Astrocyte of the spinal cord (primary cell): ENCODE measurements at regions not wholly inside any gene's neighbourhood (a gene's known extent, or its start where the extent isn't known, plus 50 kb on each side); places are given as distances from the start of the nearest gene placed in this dataset.
"Not testable (repeated sequence)": the region's sequence is repeated elsewhere in the genome, so short reads cannot be mapped to it uniquely, and the experiment has no call there.

Experiments used
- DNase-seq: peaks from one replicate; pipeline ENCODE4 v3.0.0; 2011; ENCODE audit warnings: low read depth, low spot score
- H3K4me3 ChIP-seq: 2 replicates; pipeline ENCODE4 v1.5.1; 2011; ENCODE audit warnings: low read depth, mild to moderate bottlenecking, low read length, moderate library complexity
- in situ Hi-C: cut with HindIII; loops from 2 replicates; pipeline ENCODE4 v1.10.0; 2017; ENCODE audit warnings: low sequenced_read_pairs
- TF ChIP-seq, protein P1 (sequence below): IDR thresholded peaks from 2 replicates; pipeline ENCODE4 v1.5.1; 2012; ENCODE audit warnings: low read depth, mild to moderate bottlenecking, low read length, inconsistent platforms

DNA sequence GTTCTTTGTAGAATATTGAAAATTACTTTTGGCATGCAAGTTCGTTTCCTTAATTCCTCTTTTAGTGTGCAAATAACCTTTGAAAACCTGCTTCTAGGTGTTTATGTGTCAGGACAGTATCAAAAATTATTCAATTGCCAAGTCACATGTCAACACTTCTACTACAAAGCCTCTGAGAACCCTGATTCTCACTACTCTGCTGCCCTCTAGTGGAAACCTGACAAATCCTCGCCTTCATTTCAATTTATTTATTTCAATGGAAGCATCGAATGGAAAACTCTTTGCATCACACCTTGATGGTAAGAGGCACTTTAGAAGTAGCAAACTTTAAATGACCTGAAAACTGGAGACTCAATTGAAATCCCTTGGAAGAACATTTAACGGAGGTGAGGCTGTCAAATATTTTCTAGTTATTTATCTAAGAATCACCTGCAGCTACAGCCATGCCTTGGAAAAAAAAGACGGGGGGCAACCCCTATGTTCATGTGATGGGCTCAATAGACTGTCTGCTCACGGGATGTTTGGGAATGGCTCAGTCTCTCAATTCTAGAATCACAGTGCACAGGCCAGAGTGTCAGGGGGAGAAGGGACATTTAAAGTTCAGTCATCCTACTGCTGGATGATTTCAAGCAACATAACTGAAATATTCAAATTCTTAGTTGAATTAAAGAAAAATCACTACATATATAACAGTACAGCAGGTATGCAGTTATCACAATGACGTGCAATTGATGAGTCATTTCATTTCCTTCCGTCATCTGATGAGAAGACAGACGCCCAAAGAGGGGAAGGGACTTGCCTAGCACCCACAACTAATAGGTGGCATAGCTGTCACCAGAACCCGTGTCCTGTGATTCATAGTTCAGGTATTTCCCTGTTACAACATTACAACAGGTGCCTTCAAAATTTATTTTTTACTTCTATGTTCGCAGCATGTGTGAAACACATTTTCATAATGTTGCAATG is 563.9 kb downstream of the TOX3 start:
- in situ Hi-C loops = no loop called here
- peak; percentile 70 for DNase-seq

DNA sequence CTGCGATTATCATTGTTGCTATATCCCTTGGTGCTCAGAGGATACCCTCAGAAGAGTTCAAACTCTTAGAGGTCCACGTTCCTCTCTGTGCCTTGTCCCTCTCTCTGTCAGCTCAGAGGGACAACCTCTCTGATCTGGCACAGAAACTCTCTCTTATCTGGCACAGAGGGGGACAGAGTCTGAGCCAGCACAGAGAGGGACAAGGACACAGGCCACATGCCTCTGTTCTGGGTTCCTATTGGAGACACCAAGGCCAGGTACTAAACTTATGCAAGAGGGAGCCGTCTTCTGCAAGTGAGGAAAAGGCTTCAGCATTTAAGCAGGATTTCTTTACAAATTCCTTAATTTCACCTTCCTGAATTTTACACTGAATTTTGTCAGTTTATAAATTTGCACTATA is 565.2 kb downstream of the TOX3 start:
- H3K4me3 ChIP-seq = no peak overlapping the region
- TF ChIP-seq, protein P1, sequence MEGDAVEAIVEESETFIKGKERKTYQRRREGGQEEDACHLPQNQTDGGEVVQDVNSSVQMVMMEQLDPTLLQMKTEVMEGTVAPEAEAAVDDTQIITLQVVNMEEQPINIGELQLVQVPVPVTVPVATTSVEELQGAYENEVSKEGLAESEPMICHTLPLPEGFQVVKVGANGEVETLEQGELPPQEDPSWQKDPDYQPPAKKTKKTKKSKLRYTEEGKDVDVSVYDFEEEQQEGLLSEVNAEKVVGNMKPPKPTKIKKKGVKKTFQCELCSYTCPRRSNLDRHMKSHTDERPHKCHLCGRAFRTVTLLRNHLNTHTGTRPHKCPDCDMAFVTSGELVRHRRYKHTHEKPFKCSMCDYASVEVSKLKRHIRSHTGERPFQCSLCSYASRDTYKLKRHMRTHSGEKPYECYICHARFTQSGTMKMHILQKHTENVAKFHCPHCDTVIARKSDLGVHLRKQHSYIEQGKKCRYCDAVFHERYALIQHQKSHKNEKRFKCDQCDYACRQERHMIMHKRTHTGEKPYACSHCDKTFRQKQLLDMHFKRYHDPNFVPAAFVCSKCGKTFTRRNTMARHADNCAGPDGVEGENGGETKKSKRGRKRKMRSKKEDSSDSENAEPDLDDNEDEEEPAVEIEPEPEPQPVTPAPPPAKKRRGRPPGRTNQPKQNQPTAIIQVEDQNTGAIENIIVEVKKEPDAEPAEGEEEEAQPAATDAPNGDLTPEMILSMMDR = no peak
- in situ Hi-C loops = no loop called here
- no peak for DNase-seq

More for the DNA sequence above, 563.9 kb downstream of the TOX3 start:
- TF ChIP-seq, protein P1 = peak; percentile 65
- no peak overlapping the region for H3K4me3 ChIP-seq

DNA sequence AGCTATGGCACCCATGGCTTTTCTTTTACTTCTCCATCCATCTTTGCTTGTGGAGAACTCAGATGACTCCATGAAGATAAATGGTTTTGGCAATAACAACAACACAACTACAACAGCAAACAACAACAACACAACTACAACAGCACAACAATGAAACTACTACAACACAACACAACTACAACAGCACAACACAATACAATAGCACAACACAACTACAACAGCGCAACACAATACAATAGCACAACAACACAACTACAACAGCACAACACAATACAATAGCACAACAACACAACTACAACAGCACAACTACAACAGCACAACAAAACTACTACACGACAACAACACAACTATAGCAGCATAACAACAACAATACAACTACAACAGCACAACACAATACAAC is 569.4 kb downstream of the TOX3 start:
- DNase-seq, in situ Hi-C loops, H3K4me3 ChIP-seq: not testable (repeated sequence)

DNA sequence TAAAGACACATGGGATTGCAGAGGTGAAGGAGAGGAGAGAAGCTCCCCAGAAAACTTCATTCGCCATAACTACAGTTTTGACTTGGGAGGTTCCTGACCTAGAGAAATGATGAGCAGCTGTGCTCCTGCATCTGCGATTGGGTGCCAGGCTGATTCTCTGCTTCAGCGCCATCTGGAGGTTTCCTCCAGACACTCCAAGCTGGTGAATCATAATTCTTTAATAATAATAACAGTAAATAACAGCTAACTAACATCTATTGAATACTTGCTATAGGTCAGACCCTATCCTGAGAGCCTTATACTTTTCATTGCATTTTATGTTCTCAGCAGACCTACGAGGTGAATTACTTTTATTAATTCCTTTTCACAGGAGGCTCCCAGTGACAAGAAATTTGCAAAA is 575.8 kb downstream of the TOX3 start:
- in situ Hi-C loops = no loop called here
- TF ChIP-seq, protein P1 = peak; percentile 41
- peak; percentile 5 for DNase-seq
- H3K4me3 ChIP-seq = no peak overlapping the region

DNA sequence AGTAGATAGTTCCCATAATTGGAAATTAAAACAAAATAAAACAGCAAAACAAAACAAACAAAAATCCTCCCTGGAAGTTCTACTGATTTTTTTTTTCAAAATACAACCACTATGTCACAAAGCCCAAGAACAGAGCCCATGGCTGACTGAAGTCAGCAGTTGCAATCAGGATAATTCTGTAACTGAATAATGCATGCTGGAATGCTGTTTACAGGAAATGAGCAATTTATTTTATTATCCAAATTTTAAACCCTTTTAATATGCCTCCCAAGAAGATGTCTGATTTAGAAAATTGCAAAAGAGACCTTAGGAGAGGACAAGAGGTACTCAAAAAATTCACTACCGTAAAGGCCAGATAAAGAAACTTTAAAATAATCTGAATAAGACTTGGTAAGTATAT is 578.2 kb downstream of the TOX3 start:
- in situ Hi-C loops = no loop called here
- TF ChIP-seq, protein P1 = no peak
- no peak overlapping the region for H3K4me3 ChIP-seq
- no peak for DNase-seq

DNA sequence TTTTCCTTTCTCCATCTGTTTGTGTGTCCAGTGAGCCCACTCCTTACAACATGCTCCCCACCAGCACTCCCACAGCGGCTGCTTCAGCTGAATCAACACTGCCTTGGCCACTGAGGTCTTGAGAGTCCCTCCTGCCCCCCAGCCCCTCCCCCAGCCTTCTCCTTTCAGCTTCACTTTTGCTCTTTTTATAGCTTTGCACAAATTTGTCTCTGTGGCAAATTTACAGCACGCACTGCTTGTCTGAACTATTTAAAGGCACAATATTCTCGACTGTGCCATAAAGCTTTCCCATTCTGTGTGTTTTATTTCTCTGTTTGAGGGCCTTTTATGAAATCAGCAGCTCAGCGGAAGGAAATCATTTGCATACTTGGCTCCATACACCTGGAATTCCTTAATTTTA is 579.3 kb downstream of the TOX3 start:
- TF ChIP-seq, protein P1 = no peak
- H3K4me3 ChIP-seq = no peak overlapping the region
- no peak for DNase-seq
- in situ Hi-C loops = no loop called here

DNA sequence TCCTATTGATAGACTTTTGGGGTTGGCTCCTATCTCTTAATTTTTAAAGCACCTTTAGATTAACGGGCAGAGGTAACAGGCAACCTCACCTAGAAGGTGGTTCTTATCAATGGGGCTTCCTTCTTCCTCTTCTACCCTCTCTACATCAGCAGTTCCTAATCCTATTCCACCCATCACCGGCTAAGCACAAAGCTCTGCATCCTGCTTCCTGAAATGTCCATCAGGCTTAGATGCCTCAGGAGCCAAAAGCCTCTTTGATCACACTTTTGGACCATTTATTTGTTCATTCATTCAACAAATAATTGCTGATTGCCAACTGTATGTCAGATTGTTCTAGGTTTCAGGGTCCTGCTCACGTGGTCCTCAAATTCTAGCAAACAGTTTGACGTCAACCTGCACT is 586.0 kb downstream of the TOX3 start:
- H3K4me3 ChIP-seq = no peak overlapping the region
- TF ChIP-seq, protein P1 = no peak
- in situ Hi-C loops = no loop called here
- no peak for DNase-seq
